NB4 (cell line): ENCODE measurements at regions not wholly inside any gene's neighbourhood (a gene's known extent, or its start where the extent isn't known, plus 50 kb on each side); places are given as distances from the start of the nearest gene placed in this dataset.
"Not testable (repeated sequence)": the region's sequence is repeated elsewhere in the genome, so short reads cannot be mapped to it uniquely, and the experiment has no call there.

Source experiments
- DNase-seq: peaks from one replicate; pipeline ENCODE4 v3.0.0; 2010; ENCODE audit warnings: low read depth
- H3K4me3 ChIP-seq: one replicate; pipeline ENCODE4 v1.5.1; 2011; ENCODE audit warnings: mild to moderate bottlenecking, low read depth, low read length, moderate library complexity
- CTCF ChIP-seq: IDR thresholded peaks from one replicate; pipeline ENCODE4 v1.5.1; 2012; ENCODE audit warnings: low read depth, low read length
- MAX ChIP-seq: IDR thresholded peaks from 2 replicates; pipeline ENCODE4 v1.6.1; 2011; ENCODE audit warnings: low read depth, low read length
- MYC ChIP-seq: IDR thresholded peaks from 2 replicates; pipeline ENCODE4 v1.6.1; 2011; ENCODE audit warnings: low read depth, low read length
- POLR2A ChIP-seq: IDR thresholded peaks from 2 replicates; pipeline ENCODE4 v1.6.1; 2011; ENCODE audit warnings: mild to moderate bottlenecking; ENCODE audit not compliant: insufficient read length; ENCODE audit errors: extremely low read depth

GRCh38 chr15:75109736-75110130 is 86.3 kb downstream of the PPCDC start:
- DNase-seq: peak; percentile 67
- TF ChIP-seq POLR2A (no peak), CTCF (no peak), MAX (no peak), MYC (no peak)
- H3K4me3 ChIP-seq: no peak overlapping the region

GRCh38 chr15:75112278-75112847 is 89.0 kb downstream of the PPCDC start:
- TF ChIP-seq MYC: no peak
- TF ChIP-seq POLR2A: no peak
- TF ChIP-seq MAX: no peak
- TF ChIP-seq CTCF: no peak
- DNase-seq: peak; percentile 46
- no peak overlapping the region for H3K4me3 ChIP-seq

GRCh38 chr15:75112848-75113492 is 88.7 kb upstream of the C15orf39 start:
- DNase-seq: peak; percentile 35
- TF ChIP-seq MAX (no peak), CTCF (no peak), POLR2A (no peak), MYC (no peak)

GRCh38 chr15:75114327-75114726 is 87.4 kb upstream of the C15orf39 start:
- TF ChIP-seq CTCF: no peak
- TF ChIP-seq POLR2A: no peak
- TF ChIP-seq MYC: no peak
- TF ChIP-seq MAX: no peak
- no peak overlapping the region for H3K4me3 ChIP-seq

More at GRCh38 chr15:75112848-75113492, 88.7 kb upstream of the C15orf39 start:
- no peak overlapping the region for H3K4me3 ChIP-seq

GRCh38 chr15:75114796-75115195 is 86.9 kb upstream of the C15orf39 start:
- no peak for TF ChIP-seq POLR2A
- TF ChIP-seq CTCF: no peak
- no peak for TF ChIP-seq MAX
- no peak for TF ChIP-seq MYC
- H3K4me3 ChIP-seq: no peak overlapping the region
- DNase-seq: no peak

More at GRCh38 chr15:75114327-75114726, 87.4 kb upstream of the C15orf39 start:
- DNase-seq: no peak

- not testable (repeated sequence) for H3K4me3 ChIP-seq, DNase-seq
Observed at GRCh38 chr15:75115411-75115913, 86.2 kb upstream of the C15orf39 start.

GRCh38 chr15:75116143-75116542 is 85.5 kb upstream of the C15orf39 start:
- not testable (repeated sequence) for H3K4me3 ChIP-seq, DNase-seq
